H1 (cell line): ENCODE measurements at regions not wholly inside any gene's neighbourhood (a gene's known extent, or its start where the extent isn't known, plus 50 kb on each side); places are given as distances from the start of the nearest gene placed in this dataset.
A peak's percentile ranks its signal among the peaks of the same experiment; 100 is the strongest.

Experiments
- CTCF ChIA-PET: fragments of 300-600 bp; sonication (Branson Sonifier 250); formaldehyde crosslinking; loops from one replicate; lab custom pipeline; 2021; ENCODE audit not compliant: partially characterized antibody; lab: Charles Lee
- POLR2A ChIA-PET: fragments of 300-600 bp; sonication (Branson Sonifier 250); formaldehyde crosslinking; loops from one replicate; lab custom pipeline; 2021; ENCODE audit warnings: inconsistent platforms; ENCODE audit not compliant: partially characterized antibody; lab: Charles Lee
- DNase-seq, 2 experiments: peaks; one replicate each; pipeline versions ENCODE4 v3.0.0 to v3.0.0-alpha.2; 2010 to 2022; ENCODE audit warnings: low spot score in 2 of 2, low read depth in 1 of 2, mixed read lengths in 1 of 2
- FAIRE-seq: peaks from 2 replicates; lab custom pipeline; 2011; peaks lifted over from hg19 to GRCh38; lab: Jason Lieb, UNC
- H2AFZ ChIP-seq: 2 replicates; pipeline ENCODE4 v1.8.1; 2012; ENCODE audit warnings: low read length, inconsistent platforms
- H2AK5ac ChIP-seq: 2 replicates; pipeline ENCODE4 v1.6.1; 2013; ENCODE audit warnings: low read depth, low read length
- H2BK120ac ChIP-seq: replicated peaks from 2 replicates; pipeline ENCODE3; 2013; ENCODE audit warnings: low read depth, low read length, inconsistent platforms
- H2BK12ac ChIP-seq: 2 replicates; pipeline ENCODE4 v1.6.1; 2013; ENCODE audit warnings: low read depth, low read length
- H2BK15ac ChIP-seq: 2 replicates; pipeline ENCODE4 v1.6.1; 2013; ENCODE audit warnings: low read length
- H2BK20ac ChIP-seq: 2 replicates; pipeline ENCODE4 v1.6.1; 2013; ENCODE audit warnings: low read length
- H2BK5ac ChIP-seq: 2 replicates; pipeline ENCODE4 v1.6.1; 2013; ENCODE audit warnings: low read depth, low read length
- H3K14ac ChIP-seq: 2 replicates; pipeline ENCODE4 v1.6.1; 2013; ENCODE audit warnings: inconsistent platforms; ENCODE audit not compliant: insufficient read length
- H3K18ac ChIP-seq: 2 replicates; pipeline ENCODE4 v1.6.1; 2013; ENCODE audit warnings: low read length; ENCODE audit errors: extremely low read depth
- H3K23ac ChIP-seq: 2 replicates; pipeline ENCODE4 v1.6.1; 2013; ENCODE audit warnings: inconsistent platforms; ENCODE audit not compliant: insufficient read length
- H3K23me2 ChIP-seq: 2 replicates; pipeline ENCODE4 v1.6.1; 2013; ENCODE audit warnings: low read depth, low read length
- H3K27ac ChIP-seq: 2 replicates; pipeline ENCODE4 v1.6.1; 2011; ENCODE audit warnings: low read depth, low read length, inconsistent platforms
- H3K27me3 ChIP-seq, 4 experiments: replicated peaks in 1 of 4; 1 replicate in 1 of 4; 2 replicates in 3 of 4; pipeline versions ENCODE4 v1.6.1 to v1.8.1; 2011 to 2013; ENCODE audit warnings: low read length in 3 of 4, mild to moderate bottlenecking in 3 of 4, inconsistent platforms in 2 of 4, mixed read lengths in 2 of 4, moderate library complexity in 1 of 4; ENCODE audit not compliant: control insufficient read depth in 3 of 4, insufficient read depth in 3 of 4; ENCODE audit errors: extremely low read depth in 1 of 4
- H3K36me3 ChIP-seq, 4 experiments: 2 replicates each; pipeline versions ENCODE4 v1.6.1 to v1.8.1; 2011 to 2013; ENCODE audit warnings: mild to moderate bottlenecking in 4 of 4, low read length in 3 of 4, moderate library complexity in 2 of 4, control low read depth in 1 of 4, inconsistent platforms in 1 of 4; ENCODE audit not compliant: insufficient read depth in 4 of 4, control insufficient read depth in 2 of 4
- H3K4ac ChIP-seq: replicated peaks from 2 replicates; pipeline ENCODE3; 2013; ENCODE audit warnings: low read length, low read depth, mixed read lengths, inconsistent platforms; ENCODE audit not compliant: insufficient read length
- H3K4me1 ChIP-seq, 4 experiments: replicated peaks in 1 of 4; 1 replicate in 1 of 4; 2 replicates in 3 of 4; pipeline versions ENCODE4 v1.6.1 to v1.8.1; 2011 to 2013; ENCODE audit warnings: low read length in 3 of 4, inconsistent platforms in 2 of 4, mixed read lengths in 1 of 4; ENCODE audit not compliant: insufficient read depth in 4 of 4, control insufficient read depth in 3 of 4
- H3K4me2 ChIP-seq, 2 experiments: 2 replicates each; pipeline versions ENCODE4 v1.6.1 to v1.8.1; 2011 to 2013; ENCODE audit warnings: low read depth in 2 of 2, low read length in 2 of 2, control low read depth in 1 of 2, inconsistent platforms in 1 of 2, mild to moderate bottlenecking in 1 of 2; ENCODE audit not compliant: insufficient read depth in 1 of 2
- H3K4me3 ChIP-seq, 4 experiments: fragments of 200-600, 300-600 bp in 1 of 4; sonication (generic), shearing (Covaris generic), sonication (Bioruptor Twin) in 1 of 4; 2 replicates each; pipeline versions ENCODE4 v1.5.1 to v1.8.1; 2011 to 2016; ENCODE audit warnings: low read length in 4 of 4, low read depth in 3 of 4, control low read depth in 2 of 4, inconsistent platforms in 2 of 4, mild to moderate bottlenecking in 2 of 4, mixed read lengths in 1 of 4, moderate library complexity in 1 of 4; ENCODE audit not compliant: insufficient read depth in 2 of 4; ENCODE audit errors: extremely low read depth in 1 of 4
- H3K56ac ChIP-seq: replicated peaks from 2 replicates; pipeline ENCODE3; 2013; ENCODE audit warnings: low read depth, mild to moderate bottlenecking, mixed read lengths, low read length, inconsistent platforms; ENCODE audit not compliant: insufficient read length
- H3K79me1 ChIP-seq: 2 replicates; pipeline ENCODE4 v1.6.1; 2013; ENCODE audit warnings: low read depth, low read length, control low read depth
- H3K79me2 ChIP-seq, 2 experiments: 2 replicates each; pipeline versions ENCODE4 v1.6.1 to v1.8.1; 2012 to 2013; ENCODE audit warnings: low read length in 2 of 2, mild to moderate bottlenecking in 2 of 2, inconsistent platforms in 1 of 2; ENCODE audit not compliant: insufficient read depth in 2 of 2, control insufficient read depth in 1 of 2
- H3K9ac ChIP-seq, 4 experiments: replicated peaks in 1 of 4; 1 replicate in 1 of 4; 2 replicates in 3 of 4; pipeline versions ENCODE4 v1.6.1 to v1.8.1; 2011 to 2013; ENCODE audit warnings: low read depth in 3 of 4, low read length in 3 of 4, control low read depth in 2 of 4, mild to moderate bottlenecking in 2 of 4, moderate library complexity in 2 of 4, inconsistent platforms in 1 of 4; ENCODE audit errors: extremely low read depth in 1 of 4
- H3K9me3 ChIP-seq, 2 experiments: 2 replicates each; pipeline versions ENCODE4 v1.6.1 to v1.8.1; 2012 to 2013; ENCODE audit warnings: mild to moderate bottlenecking in 2 of 2, moderate library complexity in 2 of 2, control low read depth in 1 of 2, inconsistent platforms in 1 of 2, low read depth in 1 of 2, low read length in 1 of 2, mixed read lengths in 1 of 2; ENCODE audit not compliant: insufficient read depth in 2 of 2
- H4K20me1 ChIP-seq, 2 experiments: replicated peaks in 1 of 2; 2 replicates each; pipeline versions ENCODE3 to v1.8.1; 2011 to 2013; ENCODE audit warnings: inconsistent platforms in 2 of 2, low read length in 2 of 2, mild to moderate bottlenecking in 1 of 2; ENCODE audit not compliant: insufficient read depth in 2 of 2, control insufficient read depth in 1 of 2
- H4K5ac ChIP-seq: 2 replicates; pipeline ENCODE4 v1.6.1; 2013; ENCODE audit warnings: low read length, low read depth, mixed read lengths, inconsistent platforms; ENCODE audit not compliant: insufficient read length
- H4K8ac ChIP-seq: 2 replicates; pipeline ENCODE4 v1.8.0; 2013; ENCODE audit warnings: mild to moderate bottlenecking, moderate library complexity, low read length, inconsistent platforms; ENCODE audit not compliant: insufficient read depth; ENCODE audit errors: extremely low read depth
- H4K91ac ChIP-seq: replicated peaks from 2 replicates; pipeline ENCODE3; 2013; ENCODE audit warnings: low read length, mixed read lengths, inconsistent platforms; ENCODE audit not compliant: insufficient read length
- CTBP2 ChIP-seq: IDR thresholded peaks from 2 replicates; pipeline ENCODE4 v1.7.0; 2011; ENCODE audit warnings: borderline replicate concordance, mild to moderate bottlenecking, moderate library complexity, mixed read lengths, low read length; ENCODE audit not compliant: insufficient read depth, insufficient read length
- GTF2F1 ChIP-seq: IDR thresholded peaks from 2 replicates; pipeline ENCODE4 v1.6.1; 2012; ENCODE audit warnings: low read depth, low read length, improper control_type of control experiment, borderline replicate concordance
- JUN ChIP-seq: IDR thresholded peaks from 2 replicates; pipeline ENCODE4 v1.6.1; 2011; ENCODE audit warnings: low read depth, mild to moderate bottlenecking, improper control_type of control experiment, low read length
- RFX5 ChIP-seq: IDR thresholded peaks from 2 replicates; pipeline ENCODE4 v1.6.1; 2011; ENCODE audit warnings: low read depth, low read length, improper control_type of control experiment, borderline replicate concordance
- RNF2 ChIP-seq: fragments of 200-900, 300-1000 bp; sonication (generic); IDR thresholded peaks from 2 replicates; pipeline ENCODE4 v1.7.1; 2016; ENCODE audit warnings: borderline replicate concordance, low read depth, mild to moderate bottlenecking, antibody characterized with exemption, low read length; ENCODE audit not compliant: poor library complexity, severe bottlenecking; ENCODE audit errors: missing control alignments
- SAP30 ChIP-seq: fragments of 300-600 bp; sonication (generic); IDR thresholded peaks from 2 replicates; pipeline ENCODE4 v1.7.1; 2012; ENCODE audit warnings: low read length, moderate library complexity, mild to moderate bottlenecking, inconsistent platforms; ENCODE audit not compliant: insufficient read depth, insufficient replicate concordance
- SIRT6 ChIP-seq: IDR thresholded peaks from one replicate; pipeline ENCODE4 v1.7.1; 2012; ENCODE audit warnings: low read length, inconsistent platforms
- SUZ12 ChIP-seq: fragments of 200-600 bp; sonication (generic); IDR thresholded peaks from 2 replicates; pipeline ENCODE4 v1.6.1; 2012; ENCODE audit warnings: mild to moderate bottlenecking, inconsistent platforms, low read length, moderate library complexity, mixed read lengths
- YY1 ChIP-seq: IDR thresholded peaks from 2 replicates; pipeline ENCODE4 v1.6.1; 2011; ENCODE audit warnings: low read depth, mild to moderate bottlenecking, low read length
- WGBS, 2 experiments: shearing (Covaris generic) in 1 of 2; methylation state at CpG; one replicate each; pipeline versions ENCODE4 v1.1.6 to v1.1.7; 2013 to 2015; ENCODE audit warnings: low lambda C conversion rate in 2 of 2, mixed read lengths in 2 of 2, inconsistent platforms in 1 of 2, low coverage in 1 of 2, missing lambda C conversion rate in 1 of 2; ENCODE audit not compliant: insufficient replicate concordance in 2 of 2, insufficient coverage in 1 of 2, insufficient read length in 1 of 2; ENCODE audit errors: extremely low coverage in 1 of 2, missing lambda C conversion rate in 1 of 2; 5-methylcytosine and 5-hydroxymethylcytosine counted together

DNA sequence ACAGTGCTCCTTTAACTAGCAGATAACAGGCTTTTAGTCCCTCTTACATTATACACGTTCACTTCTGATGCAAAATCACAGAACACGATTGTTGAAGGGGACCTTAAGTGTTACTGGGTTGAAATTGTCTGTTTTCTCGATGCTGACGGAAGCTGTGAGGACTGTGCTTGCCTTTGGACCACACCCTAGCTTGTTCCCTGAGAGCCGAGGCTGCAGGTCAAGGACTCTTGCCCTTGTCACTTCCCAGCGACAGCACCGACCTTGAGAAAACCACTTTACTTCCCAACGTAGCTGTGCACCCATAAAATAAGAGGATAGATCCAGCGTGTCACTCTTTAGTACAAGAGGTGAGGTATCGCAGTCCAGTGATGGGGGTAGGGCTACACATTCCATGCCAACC is 701.0 kb downstream of the DCDC2C start:
- no peak overlapping the region for H2BK20ac ChIP-seq
- TF ChIP-seq RNF2, result no peak
- TF ChIP-seq CTBP2, result no peak
- TF ChIP-seq JUN, result no peak
- no peak for TF ChIP-seq SIRT6
- no peak for TF ChIP-seq GTF2F1
- TF ChIP-seq SAP30, result no peak
- TF ChIP-seq YY1, result no peak
- no peak for TF ChIP-seq SUZ12
- no peak for TF ChIP-seq RFX5
- no peak overlapping the region for H3K23ac ChIP-seq
- no peaks in the 10 kb centered on the region for H3K36me3 ChIP-seq
- H2AFZ ChIP-seq, result peak overlapping the region; percentile 73
- H3K18ac ChIP-seq, result no peak overlapping the region
- no peak overlapping the region for H2BK15ac ChIP-seq
- H3K14ac ChIP-seq, result no peak overlapping the region
- FAIRE-seq (no peak), DNase-seq (no peak)
- no peaks in the 10 kb centered on the region for H3K27me3 ChIP-seq
- no peak overlapping the region for H4K8ac ChIP-seq
- no peak overlapping the region for H3K4ac ChIP-seq
- no peak overlapping the region for H2AK5ac ChIP-seq
- no peak overlapping the region for H3K4me3 ChIP-seq
- 97% methylated on average over 10 of the region's 10 CpGs; no CpG with 5 or more reads in 1 of the 2 experiments for WGBS, 2 experiments
- no peaks in the 10 kb centered on the region for H3K4me1 ChIP-seq
- no peak overlapping the region for H4K91ac ChIP-seq
- H3K79me2 ChIP-seq, result no peaks in the 10 kb centered on the region
- no peak overlapping the region for H3K9ac ChIP-seq
- H3K23me2 ChIP-seq, result no peaks in the 10 kb centered on the region
- no peak overlapping the region for H3K4me2 ChIP-seq
- no peak overlapping the region for H3K27ac ChIP-seq
- H4K5ac ChIP-seq, result no peak overlapping the region
- H2BK12ac ChIP-seq, result no peak overlapping the region
- H3K56ac ChIP-seq, result no peak overlapping the region
- CTCF ChIA-PET, result interaction anchor here (1.1 to 1.2 kb wide), 2 partner anchors 13 to 15 kb away, joined by 3 to 5 read pairs; no protein-coding TSS in a partner anchor
- no peaks in the 10 kb centered on the region for H4K20me1 ChIP-seq
- no peaks in the 10 kb centered on the region for H3K79me1 ChIP-seq
- H2BK5ac ChIP-seq, result no peak overlapping the region
- H3K9me3 ChIP-seq, result peaks cover 6 to 11% of the 10 kb centered on the region in 2 experiments
- H2BK120ac ChIP-seq, result no peak overlapping the region
- POLR2A ChIA-PET, result no interaction called here
